K562 (cell line): ENCODE measurements at regions not wholly inside any gene's neighbourhood (a gene's known extent, or its start where the extent isn't known, plus 50 kb on each side); places are given as distances from the start of the nearest gene placed in this dataset.

ENCODE experiments used
- ATAC-seq: fragments of 200-7000 bp; cut with Tn5 transposase; 3 replicates; pipeline ENCODE4 v1.9.1; 2020; ENCODE audit warnings: moderate library complexity
- BruUV-seq: library from RNA; stranded (reverse); fragments of 400-500 nt; replicated peaks from 2 replicates; lab custom pipeline; 2021; lab: Mats Ljungman, UMichigan
- CTCF ChIA-PET: fragments of 300-600 bp; formaldehyde crosslinking; extraction: SDS; loops from one replicate; lab custom pipeline; 2021; ENCODE audit warnings: low intra/inter-chr PET ratio; lab: Yijun Ruan, JAX
- POLR2A ChIA-PET: fragments of 300-600, 350-650 bp; sonication (Branson Sonifier 250); formaldehyde crosslinking; extraction: SDS; loops from one replicate; lab custom pipeline; 2021; ENCODE audit warnings: antibody characterized with exemption, inconsistent platforms; lab: Yijun Ruan, JAX
- DNase-seq, 4 experiments: peaks; one replicate each; pipeline versions ENCODE4 v3.0.0 to v3.0.0-alpha.2; 2011 to 2018; ENCODE audit warnings: low spot score in 3 of 4, mixed read lengths in 3 of 4; ENCODE audit errors: extremely low read depth in 1 of 4
- FAIRE-seq: peaks from 2 replicates; lab custom pipeline; 2011; peaks lifted over from hg19 to GRCh38; lab: Jason Lieb, UNC
- H2AFZ ChIP-seq: 2 replicates; pipeline ENCODE4 v1.6.0; 2011; ENCODE audit warnings: low read depth, low read length, control low read depth, inconsistent platforms
- H3K27ac ChIP-seq: fragments of 200-600 bp; 3 replicates; pipeline ENCODE4 v1.8.0; 2011; ENCODE audit warnings: low read depth, mild to moderate bottlenecking, control low read depth, inconsistent platforms, low read length, moderate library complexity, mixed read lengths; ENCODE audit errors: extremely low read depth
- H3K27me3 ChIP-seq, 2 experiments: fragments of 300-600 bp in 1 of 2; 2 replicates in 1 of 2; 3 replicates in 1 of 2; pipeline versions ENCODE4 v1.6.0 to v1.8.0; 2011; ENCODE audit warnings: inconsistent platforms in 2 of 2, low read length in 2 of 2, mild to moderate bottlenecking in 1 of 2, mixed read lengths in 1 of 2, moderate library complexity in 1 of 2; ENCODE audit not compliant: control insufficient read depth in 2 of 2, insufficient read depth in 2 of 2
- H3K36me3 ChIP-seq: fragments of 300-600 bp; 3 replicates; pipeline ENCODE4 v1.8.0; 2011; ENCODE audit warnings: mild to moderate bottlenecking, low read length, inconsistent platforms; ENCODE audit not compliant: control insufficient read depth, insufficient read depth
- H3K4me1 ChIP-seq, 2 experiments: fragments of 200-600 bp in 1 of 2; replicated peaks in 1 of 2; 2 replicates in 1 of 2; 3 replicates in 1 of 2; pipeline versions ENCODE4 v1.5.1 to v1.8.0; 2011; ENCODE audit warnings: inconsistent platforms in 2 of 2, low read length in 2 of 2, mild to moderate bottlenecking in 1 of 2, mixed read lengths in 1 of 2, moderate library complexity in 1 of 2; ENCODE audit not compliant: control insufficient read depth in 2 of 2, insufficient read depth in 2 of 2
- H3K4me2 ChIP-seq: 2 replicates; pipeline ENCODE4 v1.6.1; 2011; ENCODE audit warnings: low read length, control low read depth, inconsistent platforms, mixed read lengths; ENCODE audit not compliant: insufficient read depth
- H3K4me3 ChIP-seq: fragments of 200-600 bp; sonication (generic), shearing (Covaris generic); 2 replicates; pipeline ENCODE4 v1.5.1; 2016; ENCODE audit warnings: control low read depth, inconsistent platforms
- H3K79me2 ChIP-seq: fragments of 200-600 bp; 3 replicates; pipeline ENCODE4 v1.8.0; 2011; ENCODE audit warnings: low read length, inconsistent platforms; ENCODE audit not compliant: control insufficient read depth, insufficient read depth
- H3K9ac ChIP-seq, 2 experiments: 2 replicates each; pipeline versions ENCODE4 v1.6.0 to v1.6.1; 2011; ENCODE audit warnings: low read depth in 2 of 2, low read length in 2 of 2, control low read depth in 1 of 2, inconsistent platforms in 1 of 2, mild to moderate bottlenecking in 1 of 2, mixed read lengths in 1 of 2; ENCODE audit not compliant: insufficient read depth in 1 of 2
- H3K9me1 ChIP-seq: one replicate; pipeline ENCODE4 v1.6.0; 2011; ENCODE audit warnings: inconsistent platforms, mild to moderate bottlenecking, low read length, moderate library complexity; ENCODE audit not compliant: control insufficient read depth, insufficient read depth
- H3K9me3 ChIP-seq: replicated peaks from 2 replicates; pipeline ENCODE4 v1.5.1; 2011; ENCODE audit warnings: low read depth, low read length, inconsistent platforms; ENCODE audit not compliant: control insufficient read depth, insufficient read depth
- H4K20me1 ChIP-seq: replicated peaks from 2 replicates; pipeline ENCODE4 v1.6.1; 2011; ENCODE audit warnings: low read length, inconsistent platforms, mixed read lengths; ENCODE audit not compliant: control insufficient read depth, insufficient read depth
- BCOR ChIP-seq: fragments of 450-650 bp; IDR thresholded peaks from 2 replicates; pipeline ENCODE4 v1.6.1; 2016
- BRF1 ChIP-seq: IDR thresholded peaks from 3 replicates; pipeline ENCODE4 v1.6.1; 2011; ENCODE audit warnings: borderline replicate concordance, mild to moderate bottlenecking; ENCODE audit not compliant: insufficient read length; ENCODE audit errors: extremely low read depth
- JUN ChIP-seq, 2 experiments: sonication (generic) in 1 of 2; formaldehyde crosslinking in 1 of 2; IDR thresholded peaks; 2 replicates each; pipeline versions ENCODE4 v1.6.1 to v1.8.0; 2012 to 2022; ENCODE audit warnings: borderline replicate concordance in 2 of 2, mild to moderate bottlenecking in 2 of 2, improper control_type of control experiment in 1 of 2, low read depth in 1 of 2, low read length in 1 of 2, missing genetic modification reagents in 1 of 2
- MBD2 ChIP-seq: sonication (generic); IDR thresholded peaks from 2 replicates; pipeline ENCODE4 v1.6.1; 2016; ENCODE audit warnings: low read depth, borderline replicate concordance
- NR2F6 ChIP-seq: fragments of 450-650 bp; formaldehyde crosslinking; IDR thresholded peaks from 2 replicates; pipeline ENCODE4 v1.4.0; 2020; ENCODE audit warnings: mild to moderate bottlenecking
- RBFOX2 ChIP-seq: fragments of 200-400 bp; formaldehyde crosslinking; IDR thresholded peaks from 2 replicates; pipeline ENCODE4 v1.6.1; 2017; ENCODE audit warnings: low read depth, mild to moderate bottlenecking, low read length, moderate library complexity
- RBM25 ChIP-seq: fragments of 200-400 bp; formaldehyde crosslinking; IDR thresholded peaks from 2 replicates; pipeline ENCODE4 v1.6.1; 2018; ENCODE audit warnings: low read length, low read depth, moderate library complexity; ENCODE audit not compliant: severe bottlenecking
- RFX5 ChIP-seq: IDR thresholded peaks from 2 replicates; pipeline ENCODE4 v1.6.1; 2011; ENCODE audit warnings: low read depth, mild to moderate bottlenecking, improper control_type of control experiment, low read length
- SNRNP70 ChIP-seq: fragments of 200-400 bp; formaldehyde crosslinking; optimal IDR thresholded peaks from 2 replicates; pipeline ENCODE3; 2017; ENCODE audit warnings: low read depth, low read length
- THRAP3 ChIP-seq: fragments of 450-650 bp; IDR thresholded peaks from 2 replicates; pipeline ENCODE4 v1.6.1; 2016; ENCODE audit warnings: mild to moderate bottlenecking, inconsistent platforms, borderline replicate concordance
- U2AF1 ChIP-seq: fragments of 200-400 bp; formaldehyde crosslinking; optimal IDR thresholded peaks from 2 replicates; pipeline ENCODE3; 2017; ENCODE audit warnings: mild to moderate bottlenecking, low read depth, low read length, moderate library complexity
- UBTF ChIP-seq, 2 experiments: IDR thresholded peaks; 2 replicates each; pipeline ENCODE4 v1.6.1; 2012; ENCODE audit warnings: improper control_type of control experiment in 2 of 2, low read depth in 2 of 2, low read length in 2 of 2, borderline replicate concordance in 1 of 2
- WGBS: fragments of 100-300 bp; shearing (Covaris generic); methylation state at CpG from one replicate; pipeline ENCODE4 v1.1.6; 2016; ENCODE audit warnings: low coverage, mixed read lengths; ENCODE audit not compliant: insufficient coverage; ENCODE audit errors: missing lambda C conversion rate; 5-methylcytosine and 5-hydroxymethylcytosine counted together
- in situ Hi-C: fragments of 300-500 bp; cut with MboI; formaldehyde crosslinking; loops from 4 replicates; pipeline ENCODE4 v1.15.0; 2018; ENCODE audit warnings: inconsistent platforms, mixed read lengths
- intact Hi-C: fragments of 100-400 bp; cut with micrococcal nuclease; formaldehyde crosslinking; loops from 2 replicates; pipeline ENCODE4 v1.14.2; 2022
- TF ChIP-seq, protein P1 (sequence below): fragments of 450-650 bp; conservative IDR thresholded peaks from 2 replicates; pipeline ENCODE4 v1.6.1; 2016; ENCODE audit warnings: missing genetic modification characterization, low read depth, mild to moderate bottlenecking, missing compliant biosample characterization, moderate library complexity
- TF ChIP-seq, protein P2 (sequence below): fragments of 450-650 bp; IDR thresholded peaks from 2 replicates; pipeline ENCODE4 v1.6.1; 2017; ENCODE audit warnings: antibody characterized with exemption, mild to moderate bottlenecking
- TF ChIP-seq, protein P3 (sequence below): fragments of 250-450 bp; sonication (Bioruptor Pico); IDR thresholded peaks from 2 replicates; pipeline ENCODE4 v1.9.0; 2021; ENCODE audit warnings: mild to moderate bottlenecking

GRCh38 chr5:108625654-108626053, 122.0 kb upstream of the FER start:
- Histone ChIP-seq H3K9me3 (no peaks in the 10 kb centered on the region), H3K36me3 (no peaks in the 10 kb centered on the region), H4K20me1 (no peaks in the 10 kb centered on the region; the same call in 1 of the 2 replicates), H3K4me2 (no peak overlapping the region), H3K4me3 (no peak overlapping the region), H3K9ac (no peak overlapping the region), H3K79me2 (no peaks in the 10 kb centered on the region), H3K4me1 (no peaks in the 10 kb centered on the region), H3K27ac (no peak overlapping the region), H3K27me3 (peaks cover 0 to 4% of the 10 kb centered on the region in 2 experiments; a peak in 1 of 5 replicates), H2AFZ (no peak overlapping the region), H3K9me1 (no peaks in the 10 kb centered on the region)
- WGBS: 0% methylated on average over 2 of the region's 2 CpGs
- no TSS peak for BruUV-seq
- DNase-seq (no peak), ATAC-seq (no peak), FAIRE-seq (no peak)
- in situ Hi-C loops: no loop called here
- CTCF ChIA-PET: no interaction called here
- intact Hi-C loops: loop anchor here (5.0 kb wide), 1 partner anchor 103 kb away; no protein-coding TSS in a partner anchor
- POLR2A ChIA-PET: no interaction called here
- TF ChIP-seq RBM25: no peak
- no peak for TF ChIP-seq NR2F6 (CRISPR knock-in tag)
- TF ChIP-seq U2AF1: no peak
- TF ChIP-seq, protein P1, sequence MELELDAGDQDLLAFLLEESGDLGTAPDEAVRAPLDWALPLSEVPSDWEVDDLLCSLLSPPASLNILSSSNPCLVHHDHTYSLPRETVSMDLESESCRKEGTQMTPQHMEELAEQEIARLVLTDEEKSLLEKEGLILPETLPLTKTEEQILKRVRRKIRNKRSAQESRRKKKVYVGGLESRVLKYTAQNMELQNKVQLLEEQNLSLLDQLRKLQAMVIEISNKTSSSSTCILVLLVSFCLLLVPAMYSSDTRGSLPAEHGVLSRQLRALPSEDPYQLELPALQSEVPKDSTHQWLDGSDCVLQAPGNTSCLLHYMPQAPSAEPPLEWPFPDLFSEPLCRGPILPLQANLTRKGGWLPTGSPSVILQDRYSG (tag): no peak
- TF ChIP-seq, protein P2, sequence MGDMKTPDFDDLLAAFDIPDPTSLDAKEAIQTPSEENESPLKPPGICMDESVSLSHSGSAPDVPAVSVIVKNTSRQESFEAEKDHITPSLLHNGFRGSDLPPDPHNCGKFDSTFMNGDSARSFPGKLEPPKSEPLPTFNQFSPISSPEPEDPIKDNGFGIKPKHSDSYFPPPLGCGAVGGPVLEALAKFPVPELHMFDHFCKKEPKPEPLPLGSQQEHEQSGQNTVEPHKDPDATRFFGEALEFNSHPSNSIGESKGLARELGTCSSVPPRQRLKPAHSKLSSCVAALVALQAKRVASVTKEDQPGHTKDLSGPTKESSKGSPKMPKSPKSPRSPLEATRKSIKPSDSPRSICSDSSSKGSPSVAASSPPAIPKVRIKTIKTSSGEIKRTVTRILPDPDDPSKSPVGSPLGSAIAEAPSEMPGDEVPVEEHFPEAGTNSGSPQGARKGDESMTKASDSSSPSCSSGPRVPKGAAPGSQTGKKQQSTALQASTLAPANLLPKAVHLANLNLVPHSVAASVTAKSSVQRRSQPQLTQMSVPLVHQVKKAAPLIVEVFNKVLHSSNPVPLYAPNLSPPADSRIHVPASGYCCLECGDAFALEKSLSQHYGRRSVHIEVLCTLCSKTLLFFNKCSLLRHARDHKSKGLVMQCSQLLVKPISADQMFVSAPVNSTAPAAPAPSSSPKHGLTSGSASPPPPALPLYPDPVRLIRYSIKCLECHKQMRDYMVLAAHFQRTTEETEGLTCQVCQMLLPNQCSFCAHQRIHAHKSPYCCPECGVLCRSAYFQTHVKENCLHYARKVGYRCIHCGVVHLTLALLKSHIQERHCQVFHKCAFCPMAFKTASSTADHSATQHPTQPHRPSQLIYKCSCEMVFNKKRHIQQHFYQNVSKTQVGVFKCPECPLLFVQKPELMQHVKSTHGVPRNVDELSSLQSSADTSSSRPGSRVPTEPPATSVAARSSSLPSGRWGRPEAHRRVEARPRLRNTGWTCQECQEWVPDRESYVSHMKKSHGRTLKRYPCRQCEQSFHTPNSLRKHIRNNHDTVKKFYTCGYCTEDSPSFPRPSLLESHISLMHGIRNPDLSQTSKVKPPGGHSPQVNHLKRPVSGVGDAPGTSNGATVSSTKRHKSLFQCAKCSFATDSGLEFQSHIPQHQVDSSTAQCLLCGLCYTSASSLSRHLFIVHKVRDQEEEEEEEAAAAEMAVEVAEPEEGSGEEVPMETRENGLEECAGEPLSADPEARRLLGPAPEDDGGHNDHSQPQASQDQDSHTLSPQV: no peak
- no peak for TF ChIP-seq MBD2
- TF ChIP-seq SNRNP70: no peak
- no peak for TF ChIP-seq BRF1
- no peak for TF ChIP-seq THRAP3
- TF ChIP-seq, protein P3, sequence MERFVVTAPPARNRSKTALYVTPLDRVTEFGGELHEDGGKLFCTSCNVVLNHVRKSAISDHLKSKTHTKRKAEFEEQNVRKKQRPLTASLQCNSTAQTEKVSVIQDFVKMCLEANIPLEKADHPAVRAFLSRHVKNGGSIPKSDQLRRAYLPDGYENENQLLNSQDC (CRISPR knock-in tag): no peak
- TF ChIP-seq JUN (IDR thresholded peaks at IDR 0.05; ENCODE audit: borderline replicate concordance, low read depth, low read length): no peak
- TF ChIP-seq JUN (CRISPR knock-in tag; IDR thresholded peaks at IDR 0.05; ENCODE audit: borderline replicate concordance): no peak
- no peak for TF ChIP-seq BCOR
- no peak for TF ChIP-seq RBFOX2
- no peak for TF ChIP-seq RFX5
- no peak for TF ChIP-seq UBTF (IDR thresholded peaks at IDR 0.05; ENCODE audit: borderline replicate concordance in 1 of 2, low read depth in 2 of 2, low read length in 2 of 2)
